ENCODE measurements at regions not wholly inside any gene's neighbourhood (a gene's known extent, or its start where the extent isn't known, plus 50 kb on each side); places are given as distances from the start of the nearest gene placed in this dataset.
"Not testable (repeated sequence)": the region's sequence is repeated elsewhere in the genome, so short reads cannot be mapped to it uniquely, and the experiment has no call there.

DNA sequence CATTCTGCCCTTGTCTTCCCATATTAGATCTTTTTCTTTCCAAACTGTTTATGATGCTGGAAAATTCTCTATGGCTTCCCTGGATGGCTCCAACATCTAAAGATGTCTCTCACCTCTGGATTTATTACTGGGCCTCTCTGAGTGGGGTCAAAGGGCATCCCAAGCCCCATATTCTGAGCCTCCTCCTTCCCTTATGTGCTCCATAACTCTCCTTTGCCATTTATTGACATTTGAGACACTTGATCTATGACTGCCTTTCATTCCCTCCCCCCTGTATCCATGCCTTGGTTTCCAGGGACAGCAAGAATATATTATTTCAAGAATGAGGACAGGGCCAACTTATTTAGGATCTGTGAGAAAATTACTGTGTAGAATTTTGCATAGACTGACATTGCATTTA is 369.3 kb upstream of the ONECUT1 start:
- Histone ChIP-seq H3K4me3 (no peak overlapping the region), H3K27me3 (replicated peaks) (no peaks in the 10 kb centered on the region), H3K27ac (no peak overlapping the region), H3K36me3 (no peaks in the 10 kb centered on the region), H3K4me1 (replicated peaks) (no peaks in the 10 kb centered on the region), H3K9me3 (replicated peaks) (no peaks in the 10 kb centered on the region)
- no peak for DNase-seq (ENCODE audit: low read depth in 1 of 2, low spot score in 2 of 2)

DNA sequence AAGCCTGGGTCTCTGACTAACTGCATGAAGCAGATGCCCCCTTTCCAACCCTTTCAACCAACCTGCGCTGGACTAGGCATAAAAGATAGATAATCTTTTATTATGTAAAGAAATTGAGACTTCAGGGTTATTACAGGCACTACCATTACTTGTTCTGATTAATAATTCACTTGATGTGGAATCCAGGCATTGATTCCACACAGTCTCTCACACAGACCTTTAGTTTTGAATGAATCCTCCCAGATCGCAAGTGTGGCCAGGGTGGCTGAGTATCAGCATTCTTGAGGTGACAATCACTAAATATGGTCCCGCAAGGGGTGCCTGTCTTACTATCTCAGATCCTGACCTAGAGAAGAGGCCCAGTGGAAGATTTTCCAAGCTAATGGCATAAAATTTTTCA is 368.9 kb upstream of the ONECUT1 start:
- DNase-seq (ENCODE audit: low read depth in 1 of 2, low spot score in 2 of 2) = no peak
- no peak overlapping the region for H3K27ac ChIP-seq
- H3K4me1 ChIP-seq (replicated peaks) = no peaks in the 10 kb centered on the region
- no peaks in the 10 kb centered on the region for H3K36me3 ChIP-seq
- no peaks in the 10 kb centered on the region for H3K27me3 ChIP-seq (replicated peaks)
- no peak overlapping the region for H3K4me3 ChIP-seq
- H3K9me3 ChIP-seq (replicated peaks) = no peaks in the 10 kb centered on the region

DNA sequence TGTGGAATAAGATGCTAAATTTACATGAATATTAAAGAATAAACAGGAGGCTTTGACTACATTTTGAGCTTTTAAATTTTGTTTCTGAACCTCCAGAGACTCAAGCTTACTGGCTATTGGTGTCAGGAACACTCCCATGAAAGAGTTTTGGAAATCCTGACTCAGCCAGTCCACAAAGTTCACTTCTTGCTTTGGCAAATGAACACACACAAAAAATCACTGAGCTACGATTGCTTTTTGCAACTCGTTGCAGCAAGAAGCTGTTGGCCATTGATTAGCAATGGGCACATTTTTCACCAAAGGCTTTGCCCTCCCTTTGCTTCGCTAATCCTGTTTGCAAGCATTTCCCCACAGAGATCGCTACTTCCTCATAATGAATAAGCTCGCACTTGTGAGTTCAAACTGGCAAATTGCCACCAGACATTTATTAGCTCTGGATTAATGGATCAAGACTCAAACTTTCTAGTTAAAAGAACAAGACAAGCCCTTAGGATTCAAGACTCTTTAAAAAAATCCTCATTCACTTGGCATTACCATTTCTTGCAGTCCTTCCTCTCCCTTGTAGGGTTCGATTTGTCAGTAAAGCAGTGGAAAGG is 343.2 kb upstream of the ONECUT1 start:
- no peak for DNase-seq (ENCODE audit: low read depth in 1 of 2, low spot score in 2 of 2)
- Histone ChIP-seq H3K27me3 (replicated peaks) (no peaks in the 10 kb centered on the region; the same call in 1 of the 2 replicates), H3K9me3 (replicated peaks) (no peaks in the 10 kb centered on the region), H3K27ac (no peak overlapping the region), H3K4me1 (replicated peaks) (no peaks in the 10 kb centered on the region), H3K36me3 (no peaks in the 10 kb centered on the region), H3K4me3 (no peak overlapping the region)

DNA sequence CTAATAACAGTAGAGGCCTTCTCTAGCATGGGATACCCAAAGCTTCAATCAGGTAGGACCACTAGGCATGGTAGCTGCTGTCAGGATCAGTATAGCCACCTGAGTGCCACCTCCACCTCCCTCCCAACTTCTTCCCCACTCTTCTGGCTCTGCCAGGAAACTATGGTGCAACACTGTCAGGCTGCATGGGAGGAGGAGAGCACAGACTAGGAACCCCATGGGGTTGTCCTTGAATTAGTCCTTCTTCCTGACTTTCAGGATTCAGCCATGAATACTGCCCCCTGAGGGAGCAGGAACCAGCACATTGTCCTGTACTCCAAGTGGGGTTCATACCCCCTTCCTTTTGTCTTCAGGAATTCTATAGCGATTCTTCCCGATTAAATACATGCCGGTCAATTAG is 340.8 kb upstream of the ONECUT1 start:
- Histone ChIP-seq H3K27ac (no peak overlapping the region), H3K9me3 (replicated peaks) (no peaks in the 10 kb centered on the region), H3K27me3 (replicated peaks) (no peaks in the 10 kb centered on the region; the same call in 1 of the 2 replicates), H3K4me3 (no peak overlapping the region), H3K4me1 (replicated peaks) (no peaks in the 10 kb centered on the region), H3K36me3 (no peaks in the 10 kb centered on the region)
- DNase-seq (ENCODE audit: low read depth in 1 of 2, low spot score in 2 of 2) = no peak

DNA sequence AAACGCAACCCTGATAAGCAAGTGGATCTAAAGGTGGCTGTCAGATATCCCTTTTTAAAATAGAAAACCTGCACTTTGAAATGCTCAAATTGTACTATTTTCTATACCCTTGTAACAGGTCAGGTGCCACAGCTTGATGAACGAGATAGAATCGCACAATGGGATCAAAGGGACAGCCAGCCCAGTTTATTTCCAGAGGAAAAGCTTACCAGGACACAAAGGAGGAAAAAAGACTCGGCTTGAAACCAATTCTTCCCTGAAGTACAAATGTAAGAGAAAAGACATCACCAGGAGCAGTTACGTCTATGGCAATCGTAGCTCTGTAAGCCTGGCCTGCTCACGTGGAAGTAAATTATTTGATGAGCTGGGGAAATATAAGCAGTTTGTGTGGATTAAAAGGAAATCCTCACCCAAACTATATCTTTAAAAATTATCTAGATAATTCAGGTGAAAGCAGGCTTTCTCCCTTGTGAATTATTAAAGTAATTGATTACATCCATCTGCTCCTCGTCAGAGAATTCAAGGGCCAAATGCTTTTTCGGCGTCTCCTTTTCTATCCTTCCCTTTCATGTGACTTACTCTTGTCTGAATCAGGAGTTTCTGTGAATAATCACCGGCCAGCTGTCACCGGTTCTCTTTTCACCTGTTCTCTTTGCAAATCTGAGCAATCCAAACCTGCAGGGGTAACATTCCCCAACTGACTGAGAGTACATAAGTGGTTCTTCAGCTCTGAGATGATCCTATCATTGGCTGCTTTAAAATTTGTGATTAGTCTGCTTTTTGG is 339.2 kb upstream of the ONECUT1 start:
- H3K4me3 ChIP-seq = no peak overlapping the region
- H3K9me3 ChIP-seq (replicated peaks) = no peaks in the 10 kb centered on the region
- no peaks in the 10 kb centered on the region for H3K36me3 ChIP-seq
- no peak overlapping the region for H3K27ac ChIP-seq
- no peaks in the 10 kb centered on the region for H3K4me1 ChIP-seq (replicated peaks)
- no peaks in the 10 kb centered on the region; the same call in 1 of the 2 replicates for H3K27me3 ChIP-seq (replicated peaks)
- DNase-seq (ENCODE audit: low read depth in 1 of 2, low spot score in 2 of 2) = no peak

DNA sequence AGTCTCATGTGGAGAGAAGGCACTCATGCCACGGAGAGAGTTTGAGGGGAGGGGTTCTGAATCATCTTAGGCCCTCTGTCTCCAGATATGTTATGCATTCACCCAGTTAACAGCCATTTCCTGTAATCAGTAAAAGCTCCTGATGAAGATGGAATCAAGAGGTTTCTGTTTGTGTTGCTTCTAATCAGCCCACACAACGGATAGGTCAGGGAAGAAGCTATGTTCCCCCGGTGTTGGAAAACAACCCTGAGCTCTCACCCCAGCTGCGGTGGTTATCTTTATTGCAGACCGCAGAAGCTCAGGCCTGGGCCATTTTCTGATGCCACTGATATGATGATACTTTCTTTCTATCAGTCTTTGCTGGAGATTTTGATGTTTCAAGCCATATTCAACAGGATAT is 338.5 kb upstream of the ONECUT1 start:
- Histone ChIP-seq H3K36me3 (no peaks in the 10 kb centered on the region), H3K4me1 (replicated peaks) (no peaks in the 10 kb centered on the region), H3K4me3 (no peak overlapping the region), H3K27ac (no peak overlapping the region), H3K9me3 (replicated peaks) (no peaks in the 10 kb centered on the region), H3K27me3 (replicated peaks) (no peaks in the 10 kb centered on the region; the same call in 1 of the 2 replicates)
- no peak for DNase-seq (ENCODE audit: low read depth in 1 of 2, low spot score in 2 of 2)

DNA sequence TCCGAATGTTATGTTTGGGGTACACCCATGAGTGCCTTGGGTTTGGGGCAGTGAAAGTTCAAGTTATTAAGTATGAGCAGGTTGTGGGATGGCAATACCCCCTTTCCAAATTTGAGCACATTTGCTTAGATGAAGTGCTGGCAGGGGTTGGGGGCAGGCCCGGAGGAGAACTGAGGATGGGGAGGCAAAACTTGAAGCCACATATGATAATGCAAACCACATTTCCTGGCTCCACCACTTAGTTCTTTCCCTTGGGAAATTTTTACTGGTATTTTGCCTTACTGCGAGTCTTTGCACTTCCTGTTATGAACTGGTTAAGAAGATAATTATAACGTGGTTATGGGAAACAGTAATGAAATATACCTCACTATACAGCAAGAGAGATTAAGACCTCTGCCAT is 336.0 kb upstream of the ONECUT1 start:
- H3K9me3 ChIP-seq (replicated peaks) = no peaks in the 10 kb centered on the region
- H3K27ac ChIP-seq = no peak overlapping the region
- no peaks in the 10 kb centered on the region; the same call in 1 of the 2 replicates for H3K27me3 ChIP-seq (replicated peaks)
- H3K4me3 ChIP-seq = no peak overlapping the region
- H3K36me3 ChIP-seq = no peaks in the 10 kb centered on the region
- no peaks in the 10 kb centered on the region for H3K4me1 ChIP-seq (replicated peaks)
- DNase-seq (ENCODE audit: low read depth in 1 of 2, low spot score in 2 of 2) = no peak

DNA sequence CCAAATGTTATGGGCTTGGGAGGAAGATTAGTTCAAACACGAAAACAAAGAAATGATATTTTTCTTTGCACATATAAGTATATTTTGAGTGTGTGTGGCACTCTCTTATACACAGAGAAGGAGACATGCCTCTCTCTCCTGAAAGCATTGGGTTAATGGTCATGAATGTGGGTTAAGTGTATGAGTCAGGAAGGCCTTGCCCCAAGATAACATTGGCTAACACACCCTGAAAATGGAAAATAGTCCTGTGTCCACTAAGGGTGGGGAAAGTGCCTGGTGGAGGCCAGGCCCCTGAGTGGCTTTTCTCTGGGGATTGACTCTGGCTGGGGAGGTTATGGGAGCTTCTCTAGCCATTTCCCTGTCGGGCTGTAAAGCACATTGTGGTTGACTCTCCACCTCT is 332.7 kb upstream of the ONECUT1 start:
- DNase-seq (ENCODE audit: low read depth in 1 of 2, low spot score in 2 of 2) = no peak
- no peaks in the 10 kb centered on the region for H3K27me3 ChIP-seq (replicated peaks)
- H3K9me3 ChIP-seq (replicated peaks) = no peaks in the 10 kb centered on the region
- H3K4me3 ChIP-seq = no peak overlapping the region
- no peaks in the 10 kb centered on the region for H3K4me1 ChIP-seq (replicated peaks)
- no peak overlapping the region for H3K27ac ChIP-seq
- H3K36me3 ChIP-seq = no peaks in the 10 kb centered on the region

DNA sequence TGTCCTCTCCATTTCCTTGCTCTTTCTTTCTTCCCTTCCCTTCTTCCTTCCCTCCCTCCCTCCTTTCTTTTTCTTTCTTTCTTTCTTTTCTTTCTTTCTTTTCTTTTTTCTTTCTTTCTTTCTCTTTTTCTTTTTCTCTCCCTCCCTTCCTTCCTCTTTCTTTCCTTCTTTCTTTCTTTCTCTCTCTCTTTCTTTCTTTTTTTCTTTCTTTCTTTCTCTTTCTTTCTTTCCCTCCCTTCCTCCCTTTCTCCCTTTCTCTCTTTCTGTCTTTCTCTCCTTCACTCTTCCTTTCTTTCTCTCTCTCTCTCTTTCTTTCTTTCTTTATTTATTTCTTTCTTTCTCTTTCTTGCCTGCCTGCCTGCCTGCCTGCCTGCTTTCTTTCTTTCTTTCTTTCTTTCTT is 326.8 kb upstream of the ONECUT1 start:
- H3K36me3 ChIP-seq = not testable (repeated sequence)

DNA sequence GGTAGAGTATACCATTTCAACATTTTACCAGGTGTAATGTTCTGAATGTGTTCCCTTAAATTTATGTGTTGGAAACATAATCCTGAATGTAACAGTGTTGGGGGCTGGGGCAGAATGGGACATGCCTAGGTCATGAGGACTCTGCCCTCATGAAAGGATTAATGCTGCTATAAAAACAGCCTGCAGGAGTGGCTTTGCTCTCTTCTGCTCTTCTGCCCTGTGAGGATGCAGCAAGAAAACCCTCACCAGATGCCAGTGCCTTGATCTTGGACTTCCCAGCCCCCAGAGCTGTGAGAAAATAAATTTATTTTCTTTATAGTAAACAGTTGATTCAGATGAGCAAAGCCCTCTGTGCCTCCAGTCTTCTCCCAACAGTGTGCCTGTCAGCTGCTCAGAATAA is 326.0 kb upstream of the ONECUT1 start:
- Histone ChIP-seq H3K36me3 (no peaks in the 10 kb centered on the region), H3K27me3 (replicated peaks) (no peaks in the 10 kb centered on the region; the same call in 1 of the 2 replicates), H3K9me3 (replicated peaks) (no peaks in the 10 kb centered on the region), H3K4me1 (replicated peaks) (no peaks in the 10 kb centered on the region), H3K27ac (no peak overlapping the region), H3K4me3 (no peak overlapping the region)
- no peak for DNase-seq (ENCODE audit: low read depth in 1 of 2, low spot score in 2 of 2)

More for the DNA sequence above, 326.8 kb upstream of the ONECUT1 start:
- not testable (repeated sequence) for H3K4me1 ChIP-seq (replicated peaks); H3K9me3 ChIP-seq (replicated peaks); H3K27me3 ChIP-seq (replicated peaks); H3K27ac ChIP-seq; DNase-seq (ENCODE audit: low read depth in 1 of 2, low spot score in 2 of 2); H3K4me3 ChIP-seq

DNA sequence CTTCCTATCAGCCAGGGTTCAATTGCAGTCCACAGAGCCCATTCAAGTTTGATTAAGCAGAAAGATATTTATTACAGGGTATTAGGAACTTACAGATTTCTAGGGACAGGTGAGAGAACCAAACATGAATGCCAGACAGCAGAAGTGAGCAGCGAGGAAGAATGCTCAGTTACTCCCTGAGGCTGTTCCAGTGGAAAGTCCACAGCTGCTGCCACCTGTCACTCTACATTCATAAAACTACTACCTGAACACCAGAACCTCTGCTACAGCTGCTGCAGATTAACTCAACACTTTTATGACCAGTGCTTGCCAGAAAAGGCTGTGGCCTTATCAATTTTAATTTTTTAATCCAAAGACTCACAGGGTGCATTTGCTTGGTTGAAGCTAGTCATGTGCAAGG is 325.4 kb upstream of the ONECUT1 start:
- H3K4me3 ChIP-seq = no peak overlapping the region
- no peaks in the 10 kb centered on the region for H3K9me3 ChIP-seq (replicated peaks)
- DNase-seq (ENCODE audit: low read depth in 1 of 2, low spot score in 2 of 2) = no peak
- no peaks in the 10 kb centered on the region for H3K4me1 ChIP-seq (replicated peaks)
- no peaks in the 10 kb centered on the region for H3K36me3 ChIP-seq
- H3K27ac ChIP-seq = no peak overlapping the region
- H3K27me3 ChIP-seq (replicated peaks) = no peaks in the 10 kb centered on the region; the same call in 1 of the 2 replicates

DNA sequence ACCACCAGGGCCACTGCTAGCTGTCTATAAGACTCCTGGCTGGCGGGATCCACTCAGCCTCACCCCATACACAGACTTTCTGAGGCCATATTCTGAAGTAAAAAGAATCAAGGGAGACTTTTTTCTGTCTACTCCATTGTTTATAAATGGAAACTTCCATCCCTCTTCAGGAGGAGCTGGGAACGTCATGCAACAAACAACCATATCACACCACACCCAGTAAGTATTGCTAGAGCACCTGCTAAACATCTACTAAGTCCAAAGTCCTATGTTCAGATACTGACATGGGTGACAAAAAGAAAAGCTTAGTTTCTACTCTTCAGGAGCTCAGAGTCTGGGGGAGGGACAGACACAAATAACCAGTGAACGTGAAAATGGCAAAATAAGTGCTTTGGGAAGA is 324.8 kb upstream of the ONECUT1 start:
- no peak for DNase-seq (ENCODE audit: low read depth in 1 of 2, low spot score in 2 of 2)
- no peak overlapping the region for H3K27ac ChIP-seq
- no peaks in the 10 kb centered on the region; the same call in 1 of the 2 replicates for H3K27me3 ChIP-seq (replicated peaks)
- no peaks in the 10 kb centered on the region for H3K4me1 ChIP-seq (replicated peaks)
- no peaks in the 10 kb centered on the region for H3K36me3 ChIP-seq
- H3K4me3 ChIP-seq = no peak overlapping the region
- H3K9me3 ChIP-seq (replicated peaks) = no peaks in the 10 kb centered on the region

DNA sequence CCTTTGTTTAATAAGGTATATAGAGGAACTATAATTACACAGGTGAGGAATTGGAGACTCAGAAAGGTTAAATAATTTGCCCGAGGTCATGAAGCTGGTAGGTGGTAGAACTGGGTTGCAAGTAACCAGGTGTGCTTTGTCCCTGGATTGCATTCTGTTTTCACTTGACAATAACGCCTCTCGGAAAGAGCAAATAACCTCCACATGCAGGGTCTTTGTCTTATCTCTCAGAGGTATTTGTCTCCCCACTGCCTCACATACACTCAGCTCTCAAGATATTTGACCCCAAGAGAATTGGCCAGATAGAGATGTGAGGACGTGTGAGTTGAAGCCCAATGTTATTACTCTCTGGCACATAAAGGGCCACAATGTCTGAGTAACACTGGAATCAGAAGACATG is 320.9 kb upstream of the ONECUT1 start:
- DNase-seq (ENCODE audit: low read depth in 1 of 2, low spot score in 2 of 2) = no peak
- H3K9me3 ChIP-seq (replicated peaks) = no peaks in the 10 kb centered on the region
- H3K27ac ChIP-seq = no peak overlapping the region
- H3K4me3 ChIP-seq = no peak overlapping the region
- H3K36me3 ChIP-seq = no peaks in the 10 kb centered on the region
- no peaks in the 10 kb centered on the region for H3K4me1 ChIP-seq (replicated peaks)
- peaks cover 4% of the 10 kb centered on the region; the same call in 1 of the 2 replicates for H3K27me3 ChIP-seq (replicated peaks)

DNA sequence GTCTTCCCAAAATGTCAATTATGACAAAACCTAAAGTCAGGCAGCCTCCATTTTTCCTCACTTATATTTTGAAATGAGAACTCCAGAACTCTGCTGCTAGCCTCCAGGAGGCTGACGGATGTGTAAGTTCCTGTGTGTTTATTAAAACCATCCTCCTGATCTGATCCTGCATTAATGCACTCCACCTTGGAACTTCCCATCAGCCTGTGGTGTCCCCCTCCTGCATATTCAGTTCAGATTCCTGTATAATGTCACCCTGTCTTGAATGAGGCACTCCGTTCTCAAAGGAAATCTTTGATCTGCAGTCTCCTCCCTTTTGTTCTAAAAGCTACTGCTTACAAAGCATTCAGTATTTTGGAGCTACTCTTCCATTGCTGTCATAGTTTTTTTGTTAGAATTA is 318.2 kb upstream of the ONECUT1 start:
- Histone ChIP-seq H3K27me3 (replicated peaks) (peaks cover 4% of the 10 kb centered on the region; the same call in 1 of the 2 replicates), H3K9me3 (replicated peaks) (no peaks in the 10 kb centered on the region)

More for the DNA sequence above, 318.2 kb upstream of the ONECUT1 start:
- Histone ChIP-seq H3K4me1 (replicated peaks) (no peaks in the 10 kb centered on the region), H3K36me3 (no peaks in the 10 kb centered on the region), H3K4me3 (no peak overlapping the region), H3K27ac (no peak overlapping the region)
- no peak for DNase-seq (ENCODE audit: low read depth in 1 of 2, low spot score in 2 of 2)
